Fibroblast of villous mesenchyme (primary cell): ENCODE measurements at regions not wholly inside any gene's neighbourhood (a gene's known extent, or its start where the extent isn't known, plus 50 kb on each side); places are given as distances from the start of the nearest gene placed in this dataset.

Source experiments
- DNase-seq: peaks from one replicate; pipeline ENCODE4 v3.0.0-alpha.2; 2010; ENCODE audit warnings: low read depth
- H3K4me3 ChIP-seq: 2 replicates; pipeline ENCODE4 v1.5.1; 2011; ENCODE audit warnings: low read depth, mild to moderate bottlenecking, low read length
- CTCF ChIP-seq: IDR thresholded peaks from 2 replicates; pipeline ENCODE4 v1.5.1; 2012; ENCODE audit warnings: low read depth, mild to moderate bottlenecking, low read length; ENCODE audit not compliant: insufficient read depth

- no peak for TF ChIP-seq CTCF
- DNase-seq, result peak; percentile 64
- no peak overlapping the region for H3K4me3 ChIP-seq
Observed at GRCh38 chr3:55203006-55203405, 275.1 kb upstream of the LRTM1 start.

- TF ChIP-seq CTCF, result no peak
- DNase-seq, result peak; percentile 90
- no peak overlapping the region for H3K4me3 ChIP-seq
Observed at GRCh38 chr3:55202326-55202725, 274.5 kb upstream of the LRTM1 start.

- no peak for DNase-seq
- H3K4me3 ChIP-seq, result no peak overlapping the region
- no peak for TF ChIP-seq CTCF
Observed at GRCh38 chr3:55201779-55202178, 273.9 kb upstream of the LRTM1 start.

- H3K4me3 ChIP-seq, result no peak overlapping the region
- DNase-seq, result no peak
- no peak for TF ChIP-seq CTCF
Observed at GRCh38 chr3:55200906-55201305, 273.0 kb upstream of the LRTM1 start.

- DNase-seq, result peak; percentile 95
- no peak for TF ChIP-seq CTCF
- H3K4me3 ChIP-seq, result no peak overlapping the region
Observed at GRCh38 chr3:55198554-55198953, 270.7 kb upstream of the LRTM1 start.

- no peak overlapping the region for H3K4me3 ChIP-seq
- no peak for TF ChIP-seq CTCF
- DNase-seq, result no peak
Observed at GRCh38 chr3:55197021-55197420, 269.2 kb upstream of the LRTM1 start.

- DNase-seq, result no peak
- TF ChIP-seq CTCF, result no peak
- no peak overlapping the region for H3K4me3 ChIP-seq
Observed at GRCh38 chr3:55196495-55196894, 268.6 kb upstream of the LRTM1 start.
